NCI-H2196 (cell line): ENCODE measurements at regions not wholly inside any gene's neighbourhood (a gene's known extent, or its start where the extent isn't known, plus 50 kb on each side); places are given as distances from the start of the nearest gene placed in this dataset.

Source experiments
- DNase-seq: peaks from one replicate; lab custom pipeline; 2025; ENCODE audit not compliant: unreplicated experiment; lab: John Stamatoyannopoulos, UW

GRCh38 chr2:57759822-57760300, 286.7 kb upstream of the VRK2 start:
- DNase-seq: peak; percentile 55

GRCh38 chr2:57760381-57760801, 286.2 kb upstream of the VRK2 start:
- no peak for DNase-seq

GRCh38 chr2:57776916-57777315, 269.7 kb upstream of the VRK2 start:
- DNase-seq: no peak

- DNase-seq: no peak
Observed at GRCh38 chr2:57782587-57782986, 264.0 kb upstream of the VRK2 start.

- no peak for DNase-seq
Observed at GRCh38 chr2:57793310-57793709, 253.3 kb upstream of the VRK2 start.

- no peak for DNase-seq
Observed at GRCh38 chr2:57796527-57796926, 250.1 kb upstream of the VRK2 start.

GRCh38 chr2:57798346-57798745, 248.3 kb upstream of the VRK2 start:
- no peak for DNase-seq

GRCh38 chr2:57802243-57802642, 244.4 kb upstream of the VRK2 start:
- no peak for DNase-seq

- DNase-seq: no peak
Observed at GRCh38 chr2:57804971-57805370, 241.6 kb upstream of the VRK2 start.

- DNase-seq: no peak
Observed at GRCh38 chr2:57806449-57806968, 240.1 kb upstream of the VRK2 start.

- DNase-seq: no peak
Observed at GRCh38 chr2:57809230-57809629, 237.4 kb upstream of the VRK2 start.

GRCh38 chr2:57821088-57821487, 225.5 kb upstream of the VRK2 start:
- DNase-seq: no peak

GRCh38 chr2:57828221-57828620, 218.4 kb upstream of the VRK2 start:
- no peak for DNase-seq

- DNase-seq: no peak
Observed at GRCh38 chr2:57834666-57835065, 211.9 kb upstream of the VRK2 start.

- DNase-seq: no peak
Observed at GRCh38 chr2:57842531-57842930, 204.1 kb upstream of the VRK2 start.

GRCh38 chr2:57843158-57843557, 203.4 kb upstream of the VRK2 start:
- no peak for DNase-seq

GRCh38 chr2:57848723-57849122, 197.9 kb upstream of the VRK2 start:
- DNase-seq: no peak

GRCh38 chr2:57849843-57850242, 196.8 kb upstream of the VRK2 start:
- no peak for DNase-seq

- no peak for DNase-seq
Observed at GRCh38 chr2:57850415-57851130, 196.0 kb upstream of the VRK2 start.

GRCh38 chr2:57855212-57855611, 191.4 kb upstream of the VRK2 start:
- no peak for DNase-seq

GRCh38 chr2:57859755-57860154, 186.9 kb upstream of the VRK2 start:
- no peak for DNase-seq

- no peak for DNase-seq
Observed at GRCh38 chr2:57862153-57862552, 184.5 kb upstream of the VRK2 start.

- DNase-seq: no peak
Observed at GRCh38 chr2:57862727-57863126, 183.9 kb upstream of the VRK2 start.
